Endodermal cell (in vitro differentiated cells): ENCODE measurements at regions not wholly inside any gene's neighbourhood (a gene's known extent, or its start where the extent isn't known, plus 50 kb on each side); places are given as distances from the start of the nearest gene placed in this dataset.

Experiments
- DNase-seq: peaks from one replicate; pipeline ENCODE4 v3.0.0-alpha.2; 2017
- H3K27ac ChIP-seq: 2 replicates; pipeline ENCODE4 v1.5.1; 2013; ENCODE audit warnings: mild to moderate bottlenecking, low read depth, low read length, moderate library complexity
- H3K27me3 ChIP-seq: 2 replicates; pipeline ENCODE4 v1.6.1; 2013; ENCODE audit warnings: mild to moderate bottlenecking, low read length, moderate library complexity; ENCODE audit not compliant: insufficient read depth, control insufficient read depth, poor library complexity, severe bottlenecking
- H3K36me3 ChIP-seq: 2 replicates; pipeline ENCODE4 v1.7.0; 2013; ENCODE audit warnings: mild to moderate bottlenecking, low read length, moderate library complexity; ENCODE audit not compliant: control insufficient read depth, insufficient read depth
- H3K4me1 ChIP-seq: one replicate; pipeline ENCODE4 v1.7.0; 2013; ENCODE audit warnings: low read length; ENCODE audit not compliant: control insufficient read depth, insufficient read depth
- H3K4me3 ChIP-seq: 2 replicates; pipeline ENCODE4 v1.5.1; 2013; ENCODE audit warnings: mild to moderate bottlenecking, low read length, moderate library complexity
- H3K9ac ChIP-seq: 2 replicates; pipeline ENCODE4 v1.6.1; 2013; ENCODE audit warnings: mild to moderate bottlenecking, low read length, moderate library complexity; ENCODE audit not compliant: poor library complexity, severe bottlenecking; ENCODE audit errors: extremely low read depth
- H3K9me3 ChIP-seq: 2 replicates; pipeline ENCODE4 v1.6.1; 2013; ENCODE audit warnings: mild to moderate bottlenecking, low read length, moderate library complexity; ENCODE audit not compliant: control insufficient read depth
- H3K27ac Mint-ChIP-seq: 2 replicates; pipeline ENCODE4 v1.8.0; 2020; ENCODE audit warnings: mixed read lengths
- H3K27me3 Mint-ChIP-seq: 2 replicates; pipeline ENCODE4 v1.8.0; 2021; ENCODE audit warnings: mild to moderate bottlenecking, mixed read lengths; ENCODE audit not compliant: insufficient read depth
- H3K36me3 Mint-ChIP-seq: 2 replicates; pipeline ENCODE4 v1.8.0; 2020; ENCODE audit warnings: low read depth, mixed read lengths
- H3K4me1 Mint-ChIP-seq: 2 replicates; pipeline ENCODE4 v1.8.0; 2020; ENCODE audit warnings: mixed read lengths
- H3K4me3 Mint-ChIP-seq: 2 replicates; pipeline ENCODE4 v1.8.0; 2020; ENCODE audit warnings: mild to moderate bottlenecking, moderate library complexity, mixed read lengths
- H3K9me3 Mint-ChIP-seq: 2 replicates; pipeline ENCODE4 v1.8.0; 2020; ENCODE audit warnings: mild to moderate bottlenecking, mixed read lengths
- CTCF ChIP-seq: fragments of 200-600 bp; sonication (generic); conservative IDR thresholded peaks from 2 replicates; pipeline ENCODE4 v1.5.0; 2021; ENCODE audit warnings: antibody characterized with exemption, mild to moderate bottlenecking
- WGBS, 2 experiments: methylation state at CpG; one replicate each; pipeline versions ENCODE4 v1.1.5 to v1.1.7; 2013; ENCODE audit warnings: missing lambda C conversion rate in 2 of 2, mixed read lengths in 1 of 2; ENCODE audit not compliant: insufficient coverage in 1 of 2, insufficient read length in 1 of 2; 5-methylcytosine and 5-hydroxymethylcytosine counted together

GRCh38 chr12:28844718-28845117 is 304.4 kb upstream of the FAR2 start:
- no peaks in the 10 kb centered on the region for H3K9me3 ChIP-seq
- Mint-ChIP-seq H3K27me3 (no peaks in the 10 kb centered on the region), H3K4me3 (no peak overlapping the region), H3K9me3 (peaks cover 3% of the 10 kb centered on the region), H3K4me1 (no peaks in the 10 kb centered on the region), H3K36me3 (no peaks in the 10 kb centered on the region), H3K27ac (no peak overlapping the region)
- no peak for TF ChIP-seq CTCF
- no peak overlapping the region for H3K4me3 ChIP-seq
- no peak overlapping the region for H3K27ac ChIP-seq
- no peaks in the 10 kb centered on the region for H3K36me3 ChIP-seq
- no peak overlapping the region for H3K9ac ChIP-seq
- H3K27me3 ChIP-seq = no peaks in the 10 kb centered on the region
- H3K4me1 ChIP-seq = no peaks in the 10 kb centered on the region
- no peak for DNase-seq
- 46 to 100% methylated on average over 1 to 2 of the region's 2 CpGs for WGBS, 2 experiments

- H3K36me3 ChIP-seq = no peaks in the 10 kb centered on the region
- Mint-ChIP-seq H3K4me1 (peaks cover 6% of the 10 kb centered on the region), H3K36me3 (no peaks in the 10 kb centered on the region), H3K9me3 (no peaks in the 10 kb centered on the region), H3K27me3 (no peaks in the 10 kb centered on the region), H3K27ac (no peak overlapping the region), H3K4me3 (no peak overlapping the region)
- no peak for DNase-seq
- no peak overlapping the region for H3K27ac ChIP-seq
- H3K9me3 ChIP-seq = no peaks in the 10 kb centered on the region
- 83 to 91% methylated on average over 1 to 6 of the region's 6 CpGs for WGBS, 2 experiments
- H3K4me3 ChIP-seq = no peak overlapping the region
- no peaks in the 10 kb centered on the region for H3K27me3 ChIP-seq
- TF ChIP-seq CTCF = no peak
- H3K9ac ChIP-seq = no peak overlapping the region
- no peaks in the 10 kb centered on the region for H3K4me1 ChIP-seq
Measured at GRCh38 chr12:28851781-28852180, 297.3 kb upstream of the FAR2 start.

GRCh38 chr12:28855761-28856310 is 293.2 kb upstream of the FAR2 start:
- no peaks in the 10 kb centered on the region for H3K4me1 ChIP-seq
- Mint-ChIP-seq H3K9me3 (no peaks in the 10 kb centered on the region), H3K36me3 (no peaks in the 10 kb centered on the region), H3K4me1 (peaks cover 21% of the 10 kb centered on the region), H3K27ac (no peak overlapping the region), H3K4me3 (no peak overlapping the region), H3K27me3 (no peaks in the 10 kb centered on the region)
- DNase-seq = no peak
- 93 to 100% methylated on average over 2 to 3 of the region's 4 CpGs for WGBS, 2 experiments
- no peaks in the 10 kb centered on the region for H3K27me3 ChIP-seq
- no peaks in the 10 kb centered on the region for H3K36me3 ChIP-seq
- no peak overlapping the region for H3K4me3 ChIP-seq
- TF ChIP-seq CTCF = no peak
- H3K27ac ChIP-seq = no peak overlapping the region
- H3K9ac ChIP-seq = no peak overlapping the region
- no peaks in the 10 kb centered on the region for H3K9me3 ChIP-seq
